ENCODE measurements at regions not wholly inside any gene's neighbourhood (a gene's known extent, or its start where the extent isn't known, plus 50 kb on each side); places are given as distances from the start of the nearest gene placed in this dataset.

DNA sequence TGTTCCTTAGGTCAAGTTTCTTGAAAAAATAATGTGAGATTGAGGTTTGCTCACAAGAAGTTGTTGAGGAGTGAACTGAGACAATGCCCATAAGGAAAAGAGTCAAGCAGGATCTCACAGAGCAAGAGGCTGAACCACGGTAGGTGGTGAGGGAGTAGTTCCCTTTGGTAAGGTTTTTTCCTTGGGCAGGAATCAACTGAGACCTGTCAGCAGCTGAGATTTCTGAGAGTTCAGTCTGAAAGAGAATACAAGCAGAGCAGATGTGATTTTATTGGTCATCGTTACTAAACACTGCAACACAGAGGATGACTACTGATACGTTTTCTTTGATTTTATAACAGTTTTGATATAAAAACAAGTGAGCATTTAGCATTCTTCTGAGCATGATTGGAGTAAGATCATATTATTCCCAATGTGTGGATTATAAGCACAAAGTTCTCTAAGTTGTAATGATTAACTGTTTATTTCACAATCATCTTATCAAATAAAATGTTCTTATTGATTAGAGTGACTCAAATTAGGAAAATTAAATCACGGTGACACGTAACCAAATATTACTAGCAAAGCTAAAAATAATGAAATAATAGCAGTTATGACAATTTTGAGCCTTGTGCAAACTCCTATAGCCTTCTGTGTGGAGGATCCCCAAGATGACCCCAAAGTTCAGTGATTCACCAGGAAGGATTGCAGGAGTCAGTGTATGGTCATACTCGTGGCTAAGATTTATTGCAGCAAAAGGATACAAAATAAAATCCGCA, 346.2 kb upstream of the ZNF717 start:
- no peaks in the 10 kb centered on the region for H3K27me3 ChIP-seq (replicated peaks; ENCODE audit: insufficient read depth)
- ATAC-seq (ENCODE audit: insufficient number of reproducible peaks, low FRiP score, low read depth) = no peak

DNA sequence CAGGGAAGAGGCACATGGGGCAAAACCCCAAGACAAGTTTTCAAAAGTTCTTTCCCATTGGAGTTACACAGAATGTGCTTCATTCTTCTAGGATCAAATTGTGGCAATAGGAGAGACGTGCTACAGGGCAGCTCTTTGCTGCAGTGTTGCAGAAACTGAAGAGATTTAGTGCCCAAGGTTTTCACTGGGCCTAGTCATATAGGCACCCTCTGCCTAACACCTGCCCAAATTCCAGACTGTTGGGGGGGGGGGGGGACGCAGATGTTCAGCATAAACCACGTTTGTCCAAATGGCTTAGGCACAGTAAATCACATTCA, 346.8 kb upstream of the ZNF717 start:
- Histone ChIP-seq H3K27me3 (replicated peaks; ENCODE audit: insufficient read depth) (no peaks in the 10 kb centered on the region), H3K4me3 (no peak overlapping the region), H3K27ac (no peak overlapping the region), H3K9me3 (no peaks in the 10 kb centered on the region), H3K36me3 (no peaks in the 10 kb centered on the region), H3K4me1 (ENCODE audit: control insufficient read depth in 1 of 2, low read depth in 2 of 2) (no peaks in the 10 kb centered on the region)
- TF ChIP-seq, protein P1, sequence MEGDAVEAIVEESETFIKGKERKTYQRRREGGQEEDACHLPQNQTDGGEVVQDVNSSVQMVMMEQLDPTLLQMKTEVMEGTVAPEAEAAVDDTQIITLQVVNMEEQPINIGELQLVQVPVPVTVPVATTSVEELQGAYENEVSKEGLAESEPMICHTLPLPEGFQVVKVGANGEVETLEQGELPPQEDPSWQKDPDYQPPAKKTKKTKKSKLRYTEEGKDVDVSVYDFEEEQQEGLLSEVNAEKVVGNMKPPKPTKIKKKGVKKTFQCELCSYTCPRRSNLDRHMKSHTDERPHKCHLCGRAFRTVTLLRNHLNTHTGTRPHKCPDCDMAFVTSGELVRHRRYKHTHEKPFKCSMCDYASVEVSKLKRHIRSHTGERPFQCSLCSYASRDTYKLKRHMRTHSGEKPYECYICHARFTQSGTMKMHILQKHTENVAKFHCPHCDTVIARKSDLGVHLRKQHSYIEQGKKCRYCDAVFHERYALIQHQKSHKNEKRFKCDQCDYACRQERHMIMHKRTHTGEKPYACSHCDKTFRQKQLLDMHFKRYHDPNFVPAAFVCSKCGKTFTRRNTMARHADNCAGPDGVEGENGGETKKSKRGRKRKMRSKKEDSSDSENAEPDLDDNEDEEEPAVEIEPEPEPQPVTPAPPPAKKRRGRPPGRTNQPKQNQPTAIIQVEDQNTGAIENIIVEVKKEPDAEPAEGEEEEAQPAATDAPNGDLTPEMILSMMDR (IDR thresholded peaks at IDR 0.05) = no peak
- ATAC-seq (ENCODE audit: insufficient number of reproducible peaks, low FRiP score, low read depth) (no peak), DNase-seq (ENCODE audit: low spot score) (no peak)

More for the DNA sequence above, 346.2 kb upstream of the ZNF717 start:
- no peak for DNase-seq (ENCODE audit: low spot score)
- Histone ChIP-seq H3K9me3 (no peaks in the 10 kb centered on the region), H3K36me3 (no peaks in the 10 kb centered on the region), H3K4me1 (ENCODE audit: control insufficient read depth in 1 of 2, low read depth in 2 of 2) (no peaks in the 10 kb centered on the region), H3K27ac (no peak overlapping the region), H3K4me3 (no peak overlapping the region)
- TF ChIP-seq, protein P1 (IDR thresholded peaks at IDR 0.05) = no peak

DNA sequence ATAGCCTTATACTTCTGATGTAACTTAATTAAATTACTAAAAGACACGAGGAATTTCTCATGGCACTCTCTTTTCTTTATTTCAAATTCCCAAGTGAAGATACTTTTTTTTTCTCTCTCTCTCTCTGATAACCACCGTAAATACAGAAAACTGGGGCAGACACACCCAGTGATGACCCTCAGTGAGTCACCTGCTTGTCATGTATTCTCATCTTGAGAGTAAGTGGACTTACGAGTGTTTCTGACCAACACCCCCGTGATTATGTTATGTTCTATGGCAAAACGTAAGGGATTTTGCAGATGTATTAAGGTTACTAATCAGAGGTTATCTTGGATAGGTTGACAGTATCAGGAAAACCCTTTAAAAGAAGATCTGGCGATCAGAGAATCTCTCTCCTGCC, 348.8 kb upstream of the ZNF717 start:
- no peak for DNase-seq (ENCODE audit: low spot score)
- ATAC-seq (ENCODE audit: insufficient number of reproducible peaks, low FRiP score, low read depth) = no peak

DNA sequence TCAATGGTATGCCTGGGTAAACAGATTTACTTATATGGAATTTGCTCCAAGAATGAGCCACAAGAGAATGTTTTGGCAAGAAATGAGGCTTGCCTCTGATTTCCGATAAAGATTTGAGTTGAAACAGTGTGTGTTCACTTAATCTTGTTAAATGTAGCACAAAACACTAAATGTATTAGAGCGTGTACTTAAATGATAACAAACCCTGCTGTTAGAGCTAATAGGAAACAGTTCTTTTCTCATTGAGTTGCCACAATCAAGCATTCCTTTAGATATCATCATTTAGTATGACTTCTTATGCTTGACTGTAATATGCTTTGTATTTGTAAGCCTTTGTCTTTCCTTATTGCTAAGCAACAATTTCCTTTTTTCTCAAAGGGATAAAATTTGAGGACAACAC, 353.6 kb upstream of the ZNF717 start:
- no peaks in the 10 kb centered on the region for H3K36me3 ChIP-seq
- ATAC-seq (ENCODE audit: insufficient number of reproducible peaks, low FRiP score, low read depth) = no peak
- no peak overlapping the region for H3K4me3 ChIP-seq
- H3K9me3 ChIP-seq = no peaks in the 10 kb centered on the region
- no peak for DNase-seq (ENCODE audit: low spot score)
- H3K27ac ChIP-seq = no peak overlapping the region
- H3K4me1 ChIP-seq (ENCODE audit: control insufficient read depth in 1 of 2, low read depth in 2 of 2) = no peaks in the 10 kb centered on the region
- TF ChIP-seq, protein P1 (IDR thresholded peaks at IDR 0.05) = no peak
- no peaks in the 10 kb centered on the region for H3K27me3 ChIP-seq (replicated peaks; ENCODE audit: insufficient read depth)

More for the DNA sequence above, 348.8 kb upstream of the ZNF717 start:
- Histone ChIP-seq H3K27me3 (replicated peaks; ENCODE audit: insufficient read depth) (no peaks in the 10 kb centered on the region), H3K27ac (no peak overlapping the region), H3K9me3 (no peaks in the 10 kb centered on the region), H3K4me1 (ENCODE audit: control insufficient read depth in 1 of 2, low read depth in 2 of 2) (no peaks in the 10 kb centered on the region), H3K36me3 (no peaks in the 10 kb centered on the region), H3K4me3 (no peak overlapping the region)
- TF ChIP-seq, protein P1 (IDR thresholded peaks at IDR 0.05) = no peak

DNA sequence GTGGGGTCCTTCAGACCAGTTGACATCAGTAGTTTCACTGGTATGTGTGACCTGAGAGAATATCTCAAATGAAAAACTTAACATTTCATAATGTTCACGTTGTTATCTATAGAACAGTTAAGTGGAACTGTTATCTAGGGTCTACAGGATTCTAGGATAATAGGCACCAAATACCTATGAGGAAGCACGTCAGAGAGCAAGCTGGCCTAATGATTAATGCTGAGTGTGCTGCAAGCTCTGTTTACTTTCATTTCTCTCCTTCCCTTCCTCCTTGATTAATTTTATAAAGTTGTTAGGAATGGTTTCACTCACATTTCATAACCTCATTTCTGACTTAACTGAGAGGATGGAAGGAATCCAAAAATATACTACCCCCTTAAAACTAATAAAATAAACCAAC, 362.5 kb upstream of the ZNF717 start:
- no peaks in the 10 kb centered on the region for H3K4me1 ChIP-seq (ENCODE audit: control insufficient read depth in 1 of 2, low read depth in 2 of 2)
- DNase-seq (ENCODE audit: low spot score) = no peak
- no peaks in the 10 kb centered on the region for H3K36me3 ChIP-seq
- no peak overlapping the region for H3K4me3 ChIP-seq
- H3K9me3 ChIP-seq = peaks cover 2% of the 10 kb centered on the region
- H3K27me3 ChIP-seq (replicated peaks; ENCODE audit: insufficient read depth) = no peaks in the 10 kb centered on the region
- no peak for ATAC-seq (ENCODE audit: insufficient number of reproducible peaks, low FRiP score, low read depth)
- H3K27ac ChIP-seq = no peak overlapping the region
- TF ChIP-seq, protein P1 (IDR thresholded peaks at IDR 0.05) = no peak

All from thoracic aorta (tissue), 2 donors.